NCI-H1105 (cell line): ENCODE measurements at regions not wholly inside any gene's neighbourhood (a gene's known extent, or its start where the extent isn't known, plus 50 kb on each side); places are given as distances from the start of the nearest gene placed in this dataset.
"Not testable (repeated sequence)": the region's sequence is repeated elsewhere in the genome, so short reads cannot be mapped to it uniquely, and the experiment has no call there.

Source experiments
- DNase-seq: peaks from one replicate; lab custom pipeline; 2025; lab: John Stamatoyannopoulos, UW

DNA sequence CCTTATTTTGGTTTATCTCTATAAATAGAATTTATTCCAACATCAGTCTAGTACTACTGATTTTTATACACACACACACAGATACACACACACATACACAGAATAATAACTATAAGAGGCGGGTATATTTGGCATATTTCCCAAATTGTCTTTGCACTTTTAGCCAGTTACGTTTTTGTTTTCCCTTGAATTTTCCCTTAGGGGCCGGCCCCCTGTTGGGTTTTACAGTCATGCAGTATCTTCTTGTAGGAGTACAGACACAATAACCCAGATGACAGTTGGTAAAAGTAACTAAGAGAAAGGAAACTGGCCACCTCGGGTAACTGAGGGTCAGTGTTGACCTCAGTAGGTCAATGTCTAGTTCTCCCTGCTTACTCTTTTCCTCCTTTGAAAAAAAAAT, 50.9 kb downstream of the DISP1 start:
- no peak for DNase-seq

DNA sequence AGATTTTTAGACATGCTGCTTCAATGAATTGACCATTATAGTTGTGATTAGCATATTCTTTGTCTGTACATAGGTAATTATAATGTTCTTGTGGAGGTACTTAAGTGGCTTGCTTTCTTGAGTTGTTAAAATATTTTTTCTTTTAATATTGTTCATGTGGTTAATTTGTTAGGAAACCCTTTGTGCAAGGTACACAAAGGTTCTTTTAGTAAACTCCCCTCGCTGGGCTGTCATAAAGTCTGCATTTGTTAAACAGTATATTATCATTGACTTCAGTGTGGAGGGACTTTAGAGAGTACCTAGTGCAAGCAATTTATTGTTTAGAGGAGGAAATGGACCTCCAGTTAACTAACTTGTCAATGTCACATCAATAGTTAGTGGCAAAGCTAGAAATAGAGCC, 52.5 kb downstream of the DISP1 start:
- no peak for DNase-seq

DNA sequence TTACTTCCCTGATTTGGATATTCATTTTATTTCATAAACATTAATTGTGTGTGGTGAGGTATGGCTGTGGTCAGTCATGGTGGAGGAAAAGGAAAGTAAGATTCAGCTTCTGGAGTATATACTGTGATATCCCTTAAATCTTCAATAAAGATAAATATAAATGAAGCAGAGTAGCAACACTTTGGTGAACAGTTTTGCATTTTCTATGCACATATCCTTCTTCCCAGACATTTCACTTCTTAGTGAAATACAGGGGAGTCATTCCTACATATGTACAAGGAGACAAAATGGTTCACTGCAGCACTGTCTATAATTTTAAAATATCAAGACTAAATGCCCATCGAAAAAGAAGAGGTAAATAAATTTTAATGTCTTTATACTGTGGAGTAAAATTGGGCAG, 61.3 kb downstream of the DISP1 start:
- DNase-seq, result no peak

DNA sequence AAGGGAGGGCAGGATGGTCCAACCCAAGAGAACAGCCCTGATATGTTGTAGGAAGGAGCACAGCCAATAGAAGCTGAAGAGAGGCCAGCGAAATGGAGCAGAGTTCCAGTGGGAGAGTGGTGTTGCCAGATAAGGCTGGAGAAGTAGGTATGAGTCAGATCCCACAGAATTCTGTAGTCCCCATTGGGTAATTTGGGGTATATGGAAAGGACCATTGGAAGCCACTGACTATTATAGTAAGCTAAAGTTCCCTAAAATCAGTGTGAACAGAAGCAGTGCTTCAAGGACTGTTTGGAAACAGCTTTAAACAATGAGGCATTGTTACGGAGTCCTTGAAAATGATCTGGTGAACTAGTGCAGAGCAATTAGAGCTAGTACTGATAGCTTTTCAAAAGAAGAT, 63.0 kb downstream of the DISP1 start:
- DNase-seq, result no peak

GRCh38 chr1:222880587-222880986, 65.7 kb downstream of the DISP1 start:
- DNase-seq, result no peak

GRCh38 chr1:222886194-222886854, 71.5 kb downstream of the DISP1 start:
- DNase-seq, result no peak

DNA sequence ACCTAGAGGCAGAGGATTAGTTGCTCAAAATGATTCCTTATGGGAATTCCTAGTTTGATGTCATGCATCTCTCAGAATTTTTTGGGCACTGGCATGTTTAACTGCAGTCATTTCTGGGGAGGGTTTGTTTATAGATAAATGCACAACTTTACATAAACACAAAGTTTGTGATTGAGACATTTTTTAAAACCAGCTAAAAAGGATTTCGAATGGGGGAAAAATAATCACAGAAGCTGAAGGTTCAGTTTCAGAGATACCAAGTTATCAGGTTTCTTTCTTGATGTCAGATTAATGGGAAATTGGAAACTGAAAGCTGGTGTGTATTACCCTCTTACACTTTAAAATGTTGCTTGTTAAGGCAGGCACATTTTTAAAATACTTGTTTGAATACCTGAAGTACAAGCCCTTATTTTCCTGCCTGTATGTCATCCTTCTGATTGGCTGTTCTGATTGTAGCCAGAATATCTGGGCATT, 72.1 kb downstream of the DISP1 start:
- DNase-seq, result no peak

- no peak for DNase-seq
Observed at GRCh38 chr1:222889440-222889839, 74.6 kb downstream of the DISP1 start.

DNA sequence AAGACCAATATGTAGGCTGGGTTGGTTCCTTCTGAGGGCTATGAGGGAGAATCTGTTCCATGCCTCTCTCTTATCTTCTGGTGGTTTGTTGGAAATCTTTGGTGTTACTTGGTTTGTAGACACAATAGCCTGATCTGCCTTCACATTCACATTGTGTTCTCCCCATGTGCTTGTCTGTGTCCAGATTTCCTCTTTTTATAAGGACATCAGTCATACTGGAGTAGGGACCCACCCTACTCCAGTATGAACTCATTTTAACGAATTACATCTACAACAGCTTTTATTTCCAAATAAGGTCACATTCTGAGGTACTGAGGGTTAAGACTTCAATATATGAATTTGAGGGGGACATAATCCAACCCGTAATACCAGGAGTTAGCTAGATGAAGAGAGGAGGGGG, 75.9 kb downstream of the DISP1 start:
- DNase-seq, result no peak

DNA sequence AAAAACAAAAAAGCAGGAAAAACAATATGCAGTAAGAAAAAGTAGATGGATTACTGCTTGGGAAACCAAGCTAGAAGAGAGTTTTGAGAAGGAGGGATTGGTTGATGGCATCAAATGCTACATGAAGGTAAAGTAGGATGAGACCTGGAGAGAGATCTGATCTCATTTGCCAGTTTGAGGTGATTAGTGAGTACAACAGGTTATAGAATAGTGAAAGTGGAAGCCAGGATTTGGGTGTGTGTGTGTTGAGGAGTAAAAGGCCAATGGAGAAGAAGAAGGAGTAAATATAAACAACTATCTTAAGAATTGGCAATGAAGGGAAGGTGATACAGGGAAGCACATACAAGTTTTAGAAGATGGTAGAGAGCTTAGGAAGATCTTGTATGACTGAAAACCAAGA, 76.7 kb downstream of the DISP1 start:
- no peak for DNase-seq

DNA sequence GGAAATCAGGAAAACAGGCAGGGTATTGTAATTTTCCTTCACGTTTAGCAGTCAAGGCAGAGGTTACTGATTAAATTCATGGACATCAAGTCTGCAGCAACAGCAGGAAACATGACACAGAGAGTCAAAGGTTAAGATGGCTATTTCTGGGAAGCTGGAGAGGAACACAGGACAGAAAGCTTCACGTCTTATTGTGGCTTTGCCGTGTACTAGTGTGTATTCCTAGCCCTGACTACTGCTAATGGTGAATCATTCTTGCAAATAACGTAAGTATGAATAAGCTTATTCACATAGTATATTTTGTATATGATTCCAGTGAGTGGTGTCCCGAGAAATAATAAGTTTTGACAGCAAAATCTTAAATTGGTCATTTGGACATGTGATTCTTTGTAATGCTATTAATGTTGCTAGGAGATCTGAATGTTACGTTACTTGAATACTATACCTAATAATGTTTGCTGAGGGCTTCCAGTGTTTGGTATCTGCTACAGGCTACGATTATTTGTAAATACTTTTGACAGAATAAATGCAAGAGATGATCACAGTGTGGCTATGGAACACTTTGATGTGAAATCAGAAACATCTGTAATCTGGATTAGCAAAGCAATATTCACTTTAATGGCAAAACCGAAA, 77.4 kb downstream of the DISP1 start:
- DNase-seq, result no peak

- no peak for DNase-seq
Observed at GRCh38 chr1:222893255-222893654, 78.4 kb downstream of the DISP1 start.

GRCh38 chr1:222894331-222894730, 79.5 kb downstream of the DISP1 start:
- no peak for DNase-seq

DNA sequence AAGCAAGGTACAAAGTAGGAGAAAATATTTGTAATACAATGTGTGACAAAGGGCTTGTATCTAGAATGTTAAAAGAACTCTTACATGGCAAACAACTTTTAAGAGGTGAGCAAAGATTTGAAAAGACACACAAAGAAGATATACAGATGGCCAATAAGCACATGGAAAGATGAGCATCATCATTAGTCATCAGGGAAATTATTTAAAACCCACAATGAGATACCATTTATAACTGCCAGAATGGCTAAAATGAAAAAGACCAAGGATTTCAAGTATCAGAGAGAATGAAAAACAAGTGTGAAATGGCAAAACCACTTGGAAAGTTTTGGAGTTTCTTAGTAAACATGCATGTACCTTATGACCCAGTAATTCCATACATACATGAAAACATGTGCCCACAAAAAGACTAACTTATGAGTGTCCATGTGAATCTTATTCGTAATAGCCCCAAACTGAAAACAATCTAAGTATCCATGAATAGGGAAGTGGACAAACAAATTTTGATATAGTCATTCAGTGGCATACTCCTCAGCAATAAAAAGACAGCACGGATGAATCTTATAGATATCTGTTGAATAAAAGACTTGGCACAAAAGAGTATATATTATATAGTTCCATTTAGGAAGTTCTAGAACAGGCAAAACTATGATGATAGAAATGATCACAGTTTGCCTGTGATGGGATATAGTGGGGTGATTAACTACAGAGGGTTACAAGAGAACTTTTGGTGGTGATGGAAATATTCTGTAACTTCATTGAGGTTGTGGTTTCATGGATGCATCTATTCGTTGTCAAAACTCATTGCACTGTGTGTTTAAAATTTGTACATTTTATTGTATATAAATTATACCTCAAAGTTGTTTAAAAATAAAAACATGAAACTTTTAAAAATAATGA, 82.0 kb downstream of the DISP1 start:
- DNase-seq, result no peak

GRCh38 chr1:222897527-222898190, 82.8 kb downstream of the DISP1 start:
- no peak for DNase-seq

- no peak for DNase-seq
Observed at GRCh38 chr1:222898191-222898527, 83.3 kb downstream of the DISP1 start.

- DNase-seq, result no peak
Observed at GRCh38 chr1:222899471-222899870, 84.6 kb downstream of the DISP1 start.

- DNase-seq, result no peak
Observed at GRCh38 chr1:222904451-222904850, 89.6 kb downstream of the DISP1 start.

GRCh38 chr1:222905151-222905550, 90.3 kb downstream of the DISP1 start:
- peak; percentile 21 for DNase-seq

DNA sequence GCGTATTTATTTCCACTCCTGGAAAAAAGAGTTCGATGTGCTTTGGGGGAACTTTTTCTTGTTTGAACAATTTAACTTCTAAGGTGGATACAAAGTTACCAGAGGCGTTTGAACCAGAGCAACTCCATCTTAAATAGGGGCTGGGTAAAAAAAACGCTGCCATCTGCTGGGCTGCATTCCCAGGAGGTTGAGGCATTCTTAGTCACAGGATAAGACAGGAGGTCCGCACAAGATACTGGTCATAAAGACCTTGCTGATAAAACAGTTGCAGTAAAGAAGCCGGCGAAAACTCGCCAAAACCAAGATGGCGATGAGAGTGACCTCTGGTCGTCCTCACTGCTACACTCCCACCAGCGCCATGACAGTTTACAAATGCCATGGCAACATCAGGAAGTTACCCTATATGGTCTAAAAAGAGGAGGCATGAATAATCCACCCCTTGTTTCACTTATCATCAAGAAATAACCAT, 91.5 kb downstream of the DISP1 start:
- DNase-seq, result not testable (repeated sequence)

- DNase-seq, result no peak
Observed at GRCh38 chr1:222909586-222909985, 94.7 kb downstream of the DISP1 start.

DNA sequence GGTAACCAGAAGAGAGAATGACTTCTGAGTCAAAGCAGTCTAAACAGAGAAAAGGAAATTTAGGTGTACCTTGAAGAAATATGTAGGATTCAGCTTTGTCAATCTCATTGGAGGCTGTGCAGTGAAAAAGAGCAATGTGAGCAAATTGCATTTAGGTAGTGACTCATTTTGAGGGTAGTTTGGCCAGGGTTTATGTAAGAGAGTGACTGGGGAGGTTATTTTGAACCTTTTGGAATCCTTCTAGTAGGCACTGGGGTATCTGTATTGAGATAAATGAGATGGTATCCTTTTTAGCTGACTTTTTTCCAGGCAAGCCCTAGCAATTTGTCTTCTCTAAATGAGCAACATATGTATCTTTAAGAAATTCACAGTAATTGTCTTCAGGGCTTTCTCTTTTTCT, 95.9 kb downstream of the DISP1 start:
- no peak for DNase-seq
